GM12891 (cell line): ENCODE measurements at regions not wholly inside any gene's neighbourhood (a gene's known extent, or its start where the extent isn't known, plus 50 kb on each side); places are given as distances from the start of the nearest gene placed in this dataset.

Experiments
- PAX5 ChIP-seq: IDR thresholded peaks from 2 replicates; pipeline ENCODE4 v1.6.1; 2011; ENCODE audit warnings: low read length, moderate library complexity, mild to moderate bottlenecking; ENCODE audit not compliant: insufficient read depth, severe bottlenecking
- POLR2A ChIP-seq: IDR thresholded peaks from 2 replicates; pipeline ENCODE4 v1.6.1; 2011; ENCODE audit warnings: low read depth, low read length, control low read depth
- POLR2AphosphoS5 ChIP-seq: IDR thresholded peaks from 2 replicates; pipeline ENCODE4 v1.6.1; 2011; ENCODE audit warnings: low read depth, low read length, control low read depth
- POU2F2 ChIP-seq: IDR thresholded peaks from 2 replicates; pipeline ENCODE4 v1.6.1; 2011; ENCODE audit warnings: low read depth, mild to moderate bottlenecking, control low read depth, low read length, moderate library complexity
- SPI1 ChIP-seq: IDR thresholded peaks from 2 replicates; pipeline ENCODE4 v1.6.1; 2011; ENCODE audit warnings: low read depth, low read length, control low read depth
- TAF1 ChIP-seq: IDR thresholded peaks from 2 replicates; pipeline ENCODE4 v1.6.1; 2011; ENCODE audit warnings: low read depth, low read length, control low read depth

DNA sequence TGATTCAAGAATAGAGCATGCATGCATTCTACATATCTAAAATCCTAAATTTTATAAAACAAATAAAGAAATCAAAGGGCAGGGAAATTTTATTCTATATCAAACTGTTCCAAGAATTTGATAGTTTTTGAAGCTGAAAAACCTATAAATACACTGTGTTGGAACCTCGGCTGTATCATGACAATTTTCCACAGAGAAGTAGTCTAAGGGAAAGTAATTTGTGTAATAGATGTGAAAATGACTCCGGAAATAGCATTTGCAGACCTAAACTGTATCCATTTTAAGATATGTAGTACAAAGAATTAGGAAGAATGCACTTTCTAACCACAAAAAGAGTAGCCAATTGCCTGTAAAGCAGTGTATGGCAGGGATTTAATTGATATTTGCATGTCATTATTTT lies 112.5 kb upstream of the WDR17 start:
- no peak for TF ChIP-seq POLR2A
- TF ChIP-seq SPI1, result no peak
- TF ChIP-seq TAF1, result no peak
- no peak for TF ChIP-seq POLR2AphosphoS5
- no peak for TF ChIP-seq PAX5
- no peak for TF ChIP-seq POU2F2
